HL-60 (cell line): ENCODE measurements at regions not wholly inside any gene's neighbourhood (a gene's known extent, or its start where the extent isn't known, plus 50 kb on each side); places are given as distances from the start of the nearest gene placed in this dataset.

Experiments used
- DNase-seq, 2 experiments: peaks; one replicate each; pipeline ENCODE4 v3.0.0-alpha.2; 2010 to 2020; ENCODE audit warnings: low read depth in 1 of 2, low spot score in 1 of 2
- H3K27ac ChIP-seq: fragments of 250-450 bp; sonication (Bioruptor Pico); replicated peaks from 2 replicates; pipeline ENCODE4 v1.5.1; 2020; ENCODE audit warnings: mild to moderate bottlenecking, moderate library complexity
- H3K27me3 ChIP-seq: fragments of 250-450 bp; sonication (Bioruptor Pico); 2 replicates; pipeline ENCODE4 v1.5.1; 2021; ENCODE audit warnings: mild to moderate bottlenecking, moderate library complexity; ENCODE audit not compliant: insufficient read depth, poor library complexity, severe bottlenecking
- H3K4me3 ChIP-seq: replicated peaks from 2 replicates; pipeline ENCODE4 v1.5.1; 2011; ENCODE audit warnings: mild to moderate bottlenecking, control low read depth, low read length; ENCODE audit not compliant: insufficient read depth
- CTCF ChIP-seq: IDR thresholded peaks from one replicate; pipeline ENCODE4 v1.5.1; 2011; ENCODE audit warnings: low read length, control low read depth, inconsistent platforms; ENCODE audit not compliant: insufficient read depth
- GABPA ChIP-seq: IDR thresholded peaks from 2 replicates; pipeline ENCODE4 v1.6.1; 2012; ENCODE audit warnings: low read depth
- POLR2AphosphoS5 ChIP-seq: IDR thresholded peaks from 2 replicates; pipeline ENCODE4 v1.6.1; 2012; ENCODE audit warnings: low read depth
- SPI1 ChIP-seq: IDR thresholded peaks from 2 replicates; pipeline ENCODE4 v1.6.1; 2012; ENCODE audit warnings: low read depth, mild to moderate bottlenecking, borderline replicate concordance
- TF ChIP-seq, protein P1 (sequence below): IDR thresholded peaks from 2 replicates; pipeline ENCODE4 v1.6.1; 2012; ENCODE audit warnings: low read depth; ENCODE audit not compliant: insufficient replicate concordance

DNA sequence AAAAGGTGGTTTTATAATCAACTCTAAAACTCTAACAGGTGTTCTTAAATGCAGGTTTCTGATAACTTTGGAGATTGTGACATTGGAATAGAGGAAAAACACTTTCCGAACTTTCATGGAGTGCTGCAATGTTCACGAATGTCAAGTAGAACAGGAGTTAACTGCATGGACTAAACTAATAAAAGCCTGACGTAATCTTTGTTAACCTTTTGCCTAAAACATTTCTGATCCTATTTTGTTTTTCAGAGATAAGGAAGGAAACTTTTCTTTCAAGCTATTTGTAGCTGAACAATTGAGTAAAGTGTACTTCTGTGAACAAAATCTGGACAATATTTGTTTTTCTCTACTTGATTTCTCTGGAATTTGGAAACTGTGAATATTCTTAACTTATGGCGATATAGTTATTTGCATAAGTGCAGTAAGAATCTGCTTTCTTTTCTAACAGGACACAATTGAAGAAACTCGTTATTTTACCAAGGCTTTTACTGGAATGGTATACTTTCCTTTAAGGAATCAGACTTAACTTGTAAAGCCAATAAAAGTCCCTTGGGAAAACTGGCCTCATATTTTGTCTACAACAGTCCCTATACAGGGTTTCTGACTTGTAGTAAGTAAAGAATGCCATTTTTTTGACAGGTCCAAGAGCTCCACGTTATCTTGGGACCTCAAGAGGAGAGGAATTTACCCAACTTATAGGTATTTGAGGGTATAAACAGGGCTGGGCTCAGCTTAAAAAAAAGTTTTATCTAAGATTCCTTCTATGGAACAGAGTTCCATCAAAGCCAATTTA, 154.7 kb downstream of the NXNL2 start:
- H3K27me3 ChIP-seq: no peaks in the 10 kb centered on the region
- DNase-seq: no peak
- TF ChIP-seq, protein P1, sequence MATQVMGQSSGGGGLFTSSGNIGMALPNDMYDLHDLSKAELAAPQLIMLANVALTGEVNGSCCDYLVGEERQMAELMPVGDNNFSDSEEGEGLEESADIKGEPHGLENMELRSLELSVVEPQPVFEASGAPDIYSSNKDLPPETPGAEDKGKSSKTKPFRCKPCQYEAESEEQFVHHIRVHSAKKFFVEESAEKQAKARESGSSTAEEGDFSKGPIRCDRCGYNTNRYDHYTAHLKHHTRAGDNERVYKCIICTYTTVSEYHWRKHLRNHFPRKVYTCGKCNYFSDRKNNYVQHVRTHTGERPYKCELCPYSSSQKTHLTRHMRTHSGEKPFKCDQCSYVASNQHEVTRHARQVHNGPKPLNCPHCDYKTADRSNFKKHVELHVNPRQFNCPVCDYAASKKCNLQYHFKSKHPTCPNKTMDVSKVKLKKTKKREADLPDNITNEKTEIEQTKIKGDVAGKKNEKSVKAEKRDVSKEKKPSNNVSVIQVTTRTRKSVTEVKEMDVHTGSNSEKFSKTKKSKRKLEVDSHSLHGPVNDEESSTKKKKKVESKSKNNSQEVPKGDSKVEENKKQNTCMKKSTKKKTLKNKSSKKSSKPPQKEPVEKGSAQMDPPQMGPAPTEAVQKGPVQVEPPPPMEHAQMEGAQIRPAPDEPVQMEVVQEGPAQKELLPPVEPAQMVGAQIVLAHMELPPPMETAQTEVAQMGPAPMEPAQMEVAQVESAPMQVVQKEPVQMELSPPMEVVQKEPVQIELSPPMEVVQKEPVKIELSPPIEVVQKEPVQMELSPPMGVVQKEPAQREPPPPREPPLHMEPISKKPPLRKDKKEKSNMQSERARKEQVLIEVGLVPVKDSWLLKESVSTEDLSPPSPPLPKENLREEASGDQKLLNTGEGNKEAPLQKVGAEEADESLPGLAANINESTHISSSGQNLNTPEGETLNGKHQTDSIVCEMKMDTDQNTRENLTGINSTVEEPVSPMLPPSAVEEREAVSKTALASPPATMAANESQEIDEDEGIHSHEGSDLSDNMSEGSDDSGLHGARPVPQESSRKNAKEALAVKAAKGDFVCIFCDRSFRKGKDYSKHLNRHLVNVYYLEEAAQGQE: no peak
- TF ChIP-seq CTCF (no peak), POLR2AphosphoS5 (no peak), SPI1 (no peak), GABPA (no peak)

DNA sequence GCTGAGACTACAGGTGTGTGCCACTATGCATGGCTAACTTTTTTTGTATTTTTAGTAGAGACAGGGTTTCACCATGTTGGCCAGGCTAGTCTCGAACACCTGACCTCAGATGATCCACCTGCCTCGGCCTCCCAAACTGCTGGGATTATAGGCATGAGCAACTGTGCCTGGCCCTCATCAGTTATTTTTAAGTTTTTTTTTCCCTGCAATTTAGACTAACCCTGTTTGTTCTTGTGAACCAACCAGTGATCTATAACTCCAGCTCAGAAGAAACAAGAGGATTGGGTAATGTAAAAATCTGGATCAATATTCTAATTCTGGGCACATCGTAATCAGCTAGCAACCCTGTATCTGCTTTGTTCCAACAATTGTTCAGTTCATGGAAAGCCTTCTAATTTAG, 155.7 kb downstream of the NXNL2 start:
- Histone ChIP-seq H3K27me3 (no peaks in the 10 kb centered on the region), H3K4me3 (no peak overlapping the region)
- TF ChIP-seq, protein P1: no peak
- TF ChIP-seq GABPA (no peak), SPI1 (no peak), CTCF (no peak), POLR2AphosphoS5 (no peak)

More for the DNA sequence above, 154.7 kb downstream of the NXNL2 start:
- H3K4me3 ChIP-seq: no peak overlapping the region
- H3K27ac ChIP-seq: no peak overlapping the region

DNA sequence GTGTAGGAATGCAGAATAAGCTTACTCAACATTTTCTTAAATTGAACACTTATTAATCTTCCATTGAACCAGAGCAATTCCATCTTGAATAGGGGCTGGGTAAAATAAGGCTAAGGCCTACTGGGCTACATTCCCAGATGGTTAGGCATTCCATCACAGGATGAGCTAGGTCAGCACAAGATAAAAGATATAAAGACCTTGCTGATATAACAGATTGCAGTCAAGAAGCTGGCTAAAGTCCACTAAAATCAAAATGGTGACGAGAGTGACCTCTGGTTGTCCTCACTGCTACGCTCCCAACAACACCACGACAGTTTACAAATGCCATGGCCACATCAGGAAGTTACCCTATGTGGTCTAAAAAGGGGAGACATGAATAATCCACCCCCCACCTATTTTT, 156.1 kb downstream of the NXNL2 start:
- DNase-seq: no peak
- TF ChIP-seq POLR2AphosphoS5 (no peak), CTCF (no peak), SPI1 (no peak), GABPA (no peak)
- TF ChIP-seq, protein P1: no peak
- Histone ChIP-seq H3K4me3 (no peak overlapping the region), H3K27ac (no peak overlapping the region), H3K27me3 (no peaks in the 10 kb centered on the region)

More for the DNA sequence above, 155.7 kb downstream of the NXNL2 start:
- no peak overlapping the region for H3K27ac ChIP-seq
- no peak for DNase-seq
